Transverse colon (tissue), 4 donors: ENCODE measurements at regions not wholly inside any gene's neighbourhood (a gene's known extent, or its start where the extent isn't known, plus 50 kb on each side); places are given as distances from the start of the nearest gene placed in this dataset.

Experiments used
- POLR2A ChIP-seq: fragments of 450-650 bp; IDR thresholded peaks from one replicate; pipeline ENCODE4 v1.6.1; 2016; ENCODE audit warnings: antibody characterized with exemption, mild to moderate bottlenecking, moderate library complexity
- POLR2AphosphoS5 ChIP-seq, 3 donors: sonication (generic); formaldehyde crosslinking; IDR thresholded peaks; one replicate each; pipeline ENCODE4 v1.6.1; 2016; ENCODE audit warnings: antibody characterized with exemption in 3 of 3
- TF ChIP-seq, protein P1 (sequence below), 5 experiments: fragments of 200-600 bp in 3 of 5; fragments of 450-650 bp in 2 of 5; sonication (generic) in 3 of 5; IDR thresholded peaks; 1 replicate in 2 of 5; 2 replicates in 3 of 5; pipeline ENCODE4 v1.5.1; 2016 to 2017; ENCODE audit warnings: antibody characterized with exemption in 5 of 5, inconsistent platforms in 3 of 5, mild to moderate bottlenecking in 2 of 5, moderate library complexity in 1 of 5

- no peak for TF ChIP-seq POLR2A
- TF ChIP-seq, protein P1, sequence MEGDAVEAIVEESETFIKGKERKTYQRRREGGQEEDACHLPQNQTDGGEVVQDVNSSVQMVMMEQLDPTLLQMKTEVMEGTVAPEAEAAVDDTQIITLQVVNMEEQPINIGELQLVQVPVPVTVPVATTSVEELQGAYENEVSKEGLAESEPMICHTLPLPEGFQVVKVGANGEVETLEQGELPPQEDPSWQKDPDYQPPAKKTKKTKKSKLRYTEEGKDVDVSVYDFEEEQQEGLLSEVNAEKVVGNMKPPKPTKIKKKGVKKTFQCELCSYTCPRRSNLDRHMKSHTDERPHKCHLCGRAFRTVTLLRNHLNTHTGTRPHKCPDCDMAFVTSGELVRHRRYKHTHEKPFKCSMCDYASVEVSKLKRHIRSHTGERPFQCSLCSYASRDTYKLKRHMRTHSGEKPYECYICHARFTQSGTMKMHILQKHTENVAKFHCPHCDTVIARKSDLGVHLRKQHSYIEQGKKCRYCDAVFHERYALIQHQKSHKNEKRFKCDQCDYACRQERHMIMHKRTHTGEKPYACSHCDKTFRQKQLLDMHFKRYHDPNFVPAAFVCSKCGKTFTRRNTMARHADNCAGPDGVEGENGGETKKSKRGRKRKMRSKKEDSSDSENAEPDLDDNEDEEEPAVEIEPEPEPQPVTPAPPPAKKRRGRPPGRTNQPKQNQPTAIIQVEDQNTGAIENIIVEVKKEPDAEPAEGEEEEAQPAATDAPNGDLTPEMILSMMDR (IDR thresholded peaks at IDR 0.05): no peak
- no peak for TF ChIP-seq POLR2AphosphoS5 (IDR thresholded peaks at IDR 0.05)
Observed at GRCh38 chr5:108504974-108505373, 123.1 kb upstream of the FBXL17 start.
